Neutrophil (primary cell): ENCODE measurements at regions not wholly inside any gene's neighbourhood (a gene's known extent, or its start where the extent isn't known, plus 50 kb on each side); places are given as distances from the start of the nearest gene placed in this dataset.

Experiments
- H3K27ac ChIP-seq: fragments of 200-600 bp; sonication (generic); 2 replicates; pipeline ENCODE4 v1.5.1; 2016; ENCODE audit warnings: mild to moderate bottlenecking, moderate library complexity
- H3K27me3 ChIP-seq: fragments of 200-600 bp; sonication (generic); 2 replicates; pipeline ENCODE4 v1.6.0; 2016; ENCODE audit warnings: mild to moderate bottlenecking
- H3K36me3 ChIP-seq: fragments of 200-600 bp; sonication (generic); 2 replicates; pipeline ENCODE4 v1.5.1; 2017
- H3K4me1 ChIP-seq, 2 experiments: fragments of 200-600 bp in 1 of 2; sonication (generic) in 1 of 2; 1 replicate in 1 of 2; 2 replicates in 1 of 2; pipeline versions ENCODE4 v1.5.1 to v1.6.1; 2013 to 2016; ENCODE audit warnings: low read depth in 1 of 2, low read length in 1 of 2, mild to moderate bottlenecking in 1 of 2, moderate library complexity in 1 of 2; ENCODE audit not compliant: control insufficient read depth in 1 of 2, insufficient read depth in 1 of 2
- H3K4me3 ChIP-seq, 2 experiments: fragments of 200-600 bp in 1 of 2; sonication (generic) in 1 of 2; 1 replicate in 1 of 2; 2 replicates in 1 of 2; pipeline ENCODE4 v1.5.1; 2013 to 2016; ENCODE audit warnings: low read depth in 1 of 2, low read length in 1 of 2, mild to moderate bottlenecking in 1 of 2, moderate library complexity in 1 of 2
- H3K9me3 ChIP-seq: fragments of 200-600 bp; sonication (generic); 2 replicates; pipeline ENCODE4 v1.5.1; 2016
- TF ChIP-seq, protein P1 (sequence below): fragments of 200-600 bp; sonication (generic); IDR thresholded peaks from 2 replicates; pipeline ENCODE4 v1.5.1; 2016; ENCODE audit warnings: antibody characterized with exemption

GRCh38 chr3:118554148-118554838 lies 480.4 kb downstream of the IGSF11 start:
- no peaks in the 10 kb centered on the region for H3K36me3 ChIP-seq
- H3K4me3 ChIP-seq = no peak overlapping the region
- TF ChIP-seq, protein P1, sequence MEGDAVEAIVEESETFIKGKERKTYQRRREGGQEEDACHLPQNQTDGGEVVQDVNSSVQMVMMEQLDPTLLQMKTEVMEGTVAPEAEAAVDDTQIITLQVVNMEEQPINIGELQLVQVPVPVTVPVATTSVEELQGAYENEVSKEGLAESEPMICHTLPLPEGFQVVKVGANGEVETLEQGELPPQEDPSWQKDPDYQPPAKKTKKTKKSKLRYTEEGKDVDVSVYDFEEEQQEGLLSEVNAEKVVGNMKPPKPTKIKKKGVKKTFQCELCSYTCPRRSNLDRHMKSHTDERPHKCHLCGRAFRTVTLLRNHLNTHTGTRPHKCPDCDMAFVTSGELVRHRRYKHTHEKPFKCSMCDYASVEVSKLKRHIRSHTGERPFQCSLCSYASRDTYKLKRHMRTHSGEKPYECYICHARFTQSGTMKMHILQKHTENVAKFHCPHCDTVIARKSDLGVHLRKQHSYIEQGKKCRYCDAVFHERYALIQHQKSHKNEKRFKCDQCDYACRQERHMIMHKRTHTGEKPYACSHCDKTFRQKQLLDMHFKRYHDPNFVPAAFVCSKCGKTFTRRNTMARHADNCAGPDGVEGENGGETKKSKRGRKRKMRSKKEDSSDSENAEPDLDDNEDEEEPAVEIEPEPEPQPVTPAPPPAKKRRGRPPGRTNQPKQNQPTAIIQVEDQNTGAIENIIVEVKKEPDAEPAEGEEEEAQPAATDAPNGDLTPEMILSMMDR = no peak
- H3K27me3 ChIP-seq = no peaks in the 10 kb centered on the region
- no peak overlapping the region for H3K27ac ChIP-seq
- H3K4me1 ChIP-seq = no peaks in the 10 kb centered on the region
- H3K9me3 ChIP-seq = no peaks in the 10 kb centered on the region

GRCh38 chr3:118556983-118557382 lies 477.7 kb downstream of the IGSF11 start:
- Histone ChIP-seq H3K4me3 (no peak overlapping the region), H3K27ac (no peak overlapping the region), H3K4me1 (no peaks in the 10 kb centered on the region), H3K36me3 (no peaks in the 10 kb centered on the region), H3K9me3 (no peaks in the 10 kb centered on the region), H3K27me3 (no peaks in the 10 kb centered on the region)
- TF ChIP-seq, protein P1 = no peak

GRCh38 chr3:118557513-118557912 lies 477.1 kb downstream of the IGSF11 start:
- TF ChIP-seq, protein P1 = no peak
- no peaks in the 10 kb centered on the region for H3K9me3 ChIP-seq
- no peak overlapping the region for H3K4me3 ChIP-seq
- H3K36me3 ChIP-seq = no peaks in the 10 kb centered on the region
- H3K27ac ChIP-seq = no peak overlapping the region
- H3K4me1 ChIP-seq = no peaks in the 10 kb centered on the region
- no peaks in the 10 kb centered on the region for H3K27me3 ChIP-seq

GRCh38 chr3:118559286-118559685 lies 475.4 kb downstream of the IGSF11 start:
- Histone ChIP-seq H3K36me3 (no peaks in the 10 kb centered on the region), H3K4me1 (no peaks in the 10 kb centered on the region), H3K9me3 (no peaks in the 10 kb centered on the region), H3K4me3 (no peak overlapping the region), H3K27me3 (no peaks in the 10 kb centered on the region), H3K27ac (no peak overlapping the region)
- TF ChIP-seq, protein P1 = no peak

DNA sequence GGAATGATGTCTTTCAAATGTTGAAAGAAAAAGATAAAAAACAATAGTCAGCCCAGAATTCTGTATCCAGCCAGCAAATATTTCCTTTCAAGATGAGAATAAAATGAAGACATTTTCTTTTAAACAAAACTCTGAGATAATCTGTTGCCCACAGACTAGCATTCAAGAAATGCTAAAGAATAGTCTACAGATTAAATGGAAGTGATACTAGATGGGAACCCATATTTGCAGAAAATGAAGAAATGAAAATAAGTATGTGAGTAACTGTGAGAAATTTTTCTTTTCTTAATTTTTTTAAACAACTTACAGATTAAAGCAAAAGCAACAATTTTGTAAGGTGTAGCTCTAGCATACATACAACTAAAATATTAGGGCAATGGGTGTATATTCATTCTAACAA lies 469.8 kb downstream of the IGSF11 start:
- H3K9me3 ChIP-seq = no peaks in the 10 kb centered on the region
- H3K27me3 ChIP-seq = no peaks in the 10 kb centered on the region
- H3K4me1 ChIP-seq = no peaks in the 10 kb centered on the region
- no peak overlapping the region for H3K27ac ChIP-seq
- TF ChIP-seq, protein P1 = no peak
- no peaks in the 10 kb centered on the region for H3K36me3 ChIP-seq
- no peak overlapping the region for H3K4me3 ChIP-seq
